Right lobe of liver (tissue), 6 donors: ENCODE measurements at regions not wholly inside any gene's neighbourhood (a gene's known extent, or its start where the extent isn't known, plus 50 kb on each side); places are given as distances from the start of the nearest gene placed in this dataset.
A peak's percentile ranks its signal among the peaks of the same experiment; 100 is the strongest.

Experiments used
- ATAC-seq, 4 donors: fragments of 200-7000 bp; cut with Tn5 transposase; one replicate each; pipeline ENCODE4 v1.9.1; 2020; ENCODE audit warnings: mild to moderate bottlenecking in 4 of 4, moderate library complexity in 4 of 4
- DNase-seq, 3 donors: peaks; one replicate each; pipeline ENCODE4 v3.0.0-alpha.2; 2020
- H3K27ac ChIP-seq, 3 donors: fragments of 200-600 bp; one replicate each; pipeline ENCODE4 v1.8.0; 2022
- H3K27me3 ChIP-seq, 2 donors: fragments of 200-600 bp; one replicate each; pipeline ENCODE4 v1.8.0; 2022
- H3K36me3 ChIP-seq, 4 donors: fragments of 200-600 bp; sonication (generic) in 1 of 4; one replicate each; pipeline versions ENCODE4 v1.5.1 to v1.8.0; 2017 to 2022; ENCODE audit warnings: control low read depth in 1 of 4
- H3K4me1 ChIP-seq, 4 donors: fragments of 200-600 bp; sonication (generic) in 1 of 4; one replicate each; pipeline versions ENCODE4 v1.5.1 to v1.8.0; 2017 to 2022; ENCODE audit warnings: control low read depth in 1 of 4
- H3K4me3 ChIP-seq, 3 donors: fragments of 200-600 bp; one replicate each; pipeline ENCODE4 v1.8.0; 2022
- H3K9me3 ChIP-seq, 4 donors: fragments of 200-600 bp; sonication (generic) in 1 of 4; one replicate each; pipeline versions ENCODE4 v1.5.1 to v1.8.0; 2017 to 2022; ENCODE audit warnings: control low read depth in 1 of 4
- CTCF ChIP-seq, 4 donors: fragments of 200-600 bp in 3 of 4; fragments of 450-650 bp in 1 of 4; IDR thresholded peaks; one replicate each; pipeline versions ENCODE4 v1.5.1 to v1.8.0; 2016 to 2022; ENCODE audit warnings: antibody characterized with exemption in 4 of 4, mild to moderate bottlenecking in 2 of 4
- POLR2A ChIP-seq: fragments of 450-650 bp; IDR thresholded peaks from one replicate; pipeline ENCODE4 v1.6.1; 2017; ENCODE audit warnings: antibody characterized with exemption, mild to moderate bottlenecking
- WGBS: methylation state at CpG from one replicate; pipeline ENCODE4 v1.1.6; 2018; ENCODE audit warnings: low coverage, low lambda C conversion rate; ENCODE audit not compliant: insufficient coverage; ENCODE audit errors: missing lambda C conversion rate; 5-methylcytosine and 5-hydroxymethylcytosine counted together
- intact Hi-C, 2 donors: fragments of 100-400 bp; cut with DNase I; formaldehyde crosslinking; loops; one replicate each; pipeline versions ENCODE4 v1.11.2 to v1.14.1; 2022
- donor health status: DM: no; HTN: yes; CAD: no.
- donor health status: DM: no; HTN: no; CAD: no.
- donor health status: DM: no; HTN: no; CAD: no.
- donor health status: DM: no; HTN: yes; CAD: no.
- donor health status: DM: no; HTN: yes; CAD: no.

- Histone ChIP-seq H3K4me1 (no peaks in the 10 kb centered on the region), H3K27ac (no peak overlapping the region), H3K27me3 (no peaks in the 10 kb centered on the region), H3K36me3 (no peaks in the 10 kb centered on the region), H3K9me3 (no peaks in the 10 kb centered on the region), H3K4me3 (no peak overlapping the region)
- peak; percentile 68 to 90 (median 75) for ATAC-seq
- intact Hi-C loops: no loop called here
- WGBS: 30% methylated on average over 7 of the region's 8 CpGs
- DNase-seq: peak in 1 of 3 donors; percentile 27
- TF ChIP-seq POLR2A (no peak), CTCF (IDR thresholded peaks at IDR 0.05) (peak; percentile 44 to 53 (median 50))
These were observed 369.7 kb downstream of the RAD51AP2 start for GRCh38 chr2:17148407-17149145.

GRCh38 chr2:17146358-17146757 lies 371.9 kb downstream of the RAD51AP2 start:
- intact Hi-C loops: no loop called here
- Histone ChIP-seq H3K36me3 (no peaks in the 10 kb centered on the region), H3K27me3 (no peaks in the 10 kb centered on the region), H3K4me3 (no peak overlapping the region), H3K27ac (no peak overlapping the region), H3K9me3 (no peaks in the 10 kb centered on the region), H3K4me1 (no peaks in the 10 kb centered on the region)
- WGBS: 78% methylated on average over 1 of the region's 1 CpG
- TF ChIP-seq POLR2A (no peak), CTCF (IDR thresholded peaks at IDR 0.05) (no peak)
- ATAC-seq (no peak), DNase-seq (no peak)

- TF ChIP-seq CTCF (IDR thresholded peaks at IDR 0.05) (no peak), POLR2A (no peak)
- intact Hi-C loops: no loop called here
These were observed 381.4 kb downstream of the RAD51AP2 start for GRCh38 chr2:17136877-17137276.

GRCh38 chr2:17136231-17136630 lies 382.0 kb downstream of the RAD51AP2 start:
- no peaks in the 10 kb centered on the region for H3K36me3 ChIP-seq
- no peak overlapping the region for H3K27ac ChIP-seq
- no peaks in the 10 kb centered on the region for H3K9me3 ChIP-seq
- ATAC-seq (no peak), DNase-seq (no peak)
- H3K27me3 ChIP-seq: no peaks in the 10 kb centered on the region
- no peak overlapping the region for H3K4me3 ChIP-seq
- intact Hi-C loops: no loop called here
- no peaks in the 10 kb centered on the region for H3K4me1 ChIP-seq
- 62% methylated on average over 3 of the region's 3 CpGs for WGBS
- TF ChIP-seq CTCF (IDR thresholded peaks at IDR 0.05) (no peak), POLR2A (no peak)

More at GRCh38 chr2:17136877-17137276, 381.4 kb downstream of the RAD51AP2 start:
- H3K4me1 ChIP-seq: no peaks in the 10 kb centered on the region
- ATAC-seq (no peak), DNase-seq (no peak)
- 82% methylated on average over 2 of the region's 2 CpGs for WGBS
- no peaks in the 10 kb centered on the region for H3K27me3 ChIP-seq
- no peaks in the 10 kb centered on the region for H3K36me3 ChIP-seq
- no peaks in the 10 kb centered on the region for H3K9me3 ChIP-seq
- no peak overlapping the region for H3K4me3 ChIP-seq
- no peak overlapping the region for H3K27ac ChIP-seq
